Osteoblast (primary cell): ENCODE measurements at regions not wholly inside any gene's neighbourhood (a gene's known extent, or its start where the extent isn't known, plus 50 kb on each side); places are given as distances from the start of the nearest gene placed in this dataset.

Source experiments
- DNase-seq: peaks from one replicate; pipeline ENCODE4 v3.0.0; 2011; ENCODE audit warnings: low spot score, mixed read lengths; ENCODE audit not compliant: insufficient read length; ENCODE audit errors: missing footprints
- H2AFZ ChIP-seq: 2 replicates; pipeline ENCODE4 v1.6.0; 2011; ENCODE audit warnings: mild to moderate bottlenecking, low read length
- H3K27ac ChIP-seq: 2 replicates; pipeline ENCODE4 v1.5.1; 2011; ENCODE audit warnings: mild to moderate bottlenecking, low read depth, low read length, moderate library complexity
- H3K27me3 ChIP-seq: 2 replicates; pipeline ENCODE4 v1.6.0; 2012; ENCODE audit warnings: mild to moderate bottlenecking, control low read depth, inconsistent platforms, low read length, moderate library complexity; ENCODE audit not compliant: insufficient read depth
- H3K36me3 ChIP-seq: 2 replicates; pipeline ENCODE4 v1.5.1; 2011; ENCODE audit warnings: mild to moderate bottlenecking, low read length, control low read depth, moderate library complexity; ENCODE audit not compliant: insufficient read depth
- H3K4me1 ChIP-seq: 2 replicates; pipeline ENCODE4 v1.5.1; 2011; ENCODE audit warnings: mild to moderate bottlenecking, low read length, control low read depth, moderate library complexity; ENCODE audit not compliant: insufficient read depth
- H3K4me2 ChIP-seq: 2 replicates; pipeline ENCODE4 v1.6.0; 2011; ENCODE audit warnings: mild to moderate bottlenecking, low read length; ENCODE audit not compliant: insufficient read depth
- H3K4me3 ChIP-seq: fragments of 200-600 bp; sonication (generic); 3 replicates; pipeline ENCODE4 v1.5.1; 2012; ENCODE audit warnings: mild to moderate bottlenecking, low read length, inconsistent platforms; ENCODE audit not compliant: insufficient read depth
- H3K79me2 ChIP-seq: 2 replicates; pipeline ENCODE4 v1.6.0; 2012; ENCODE audit warnings: mild to moderate bottlenecking, low read length, control low read depth, inconsistent platforms; ENCODE audit not compliant: insufficient read depth
- H3K9me3 ChIP-seq: 2 replicates; pipeline ENCODE4 v1.5.1; 2011; ENCODE audit warnings: low read depth, low read length, control low read depth
- H4K20me1 ChIP-seq: 2 replicates; pipeline ENCODE4 v1.6.0; 2012; ENCODE audit warnings: mild to moderate bottlenecking, low read length, control low read depth; ENCODE audit not compliant: insufficient read depth
- TF ChIP-seq, protein P1 (sequence below): IDR thresholded peaks from 2 replicates; pipeline ENCODE4 v1.5.1; 2011; ENCODE audit warnings: mild to moderate bottlenecking, low read depth, low read length, moderate library complexity; ENCODE audit errors: extremely low read depth

DNA sequence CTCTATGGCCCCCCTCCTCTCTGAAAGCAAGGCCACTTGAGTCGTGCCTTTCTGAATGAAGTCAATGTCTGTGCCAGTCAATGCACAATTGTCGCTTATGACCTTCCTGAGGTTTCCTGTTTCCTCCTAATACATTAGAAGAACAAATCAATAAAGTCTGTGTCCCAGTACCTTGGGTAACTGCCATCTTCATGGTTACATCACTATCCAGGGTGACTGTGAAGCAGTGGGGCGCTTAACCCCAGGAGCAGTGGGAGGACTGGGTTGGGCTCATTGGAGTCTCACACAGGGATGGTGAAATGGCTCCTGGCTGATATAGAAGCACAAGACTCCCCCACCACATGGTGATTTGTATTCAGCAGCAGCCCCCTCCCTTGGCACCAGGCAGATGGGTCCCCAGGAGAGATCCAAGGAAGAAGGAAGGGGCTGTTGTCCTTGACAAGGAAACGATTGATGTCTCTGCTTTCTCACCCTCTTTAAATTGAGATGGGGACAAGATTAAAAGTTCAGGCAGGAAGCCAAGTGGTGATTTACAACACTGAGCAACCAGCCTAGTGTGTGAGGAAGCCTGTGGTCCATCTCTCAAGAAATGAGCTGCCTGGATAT, 261.9 kb upstream of the ZNF462 start:
- H3K4me2 ChIP-seq = no peak overlapping the region
- no peak overlapping the region for H3K4me3 ChIP-seq
- DNase-seq = no peak
- no peak overlapping the region for H3K27ac ChIP-seq
- no peak overlapping the region for H2AFZ ChIP-seq
- no peaks in the 10 kb centered on the region for H3K27me3 ChIP-seq
- H4K20me1 ChIP-seq = no peaks in the 10 kb centered on the region
- H3K36me3 ChIP-seq = no peaks in the 10 kb centered on the region
- H3K9me3 ChIP-seq = no peaks in the 10 kb centered on the region
- no peaks in the 10 kb centered on the region for H3K4me1 ChIP-seq
- no peaks in the 10 kb centered on the region for H3K79me2 ChIP-seq
- TF ChIP-seq, protein P1, sequence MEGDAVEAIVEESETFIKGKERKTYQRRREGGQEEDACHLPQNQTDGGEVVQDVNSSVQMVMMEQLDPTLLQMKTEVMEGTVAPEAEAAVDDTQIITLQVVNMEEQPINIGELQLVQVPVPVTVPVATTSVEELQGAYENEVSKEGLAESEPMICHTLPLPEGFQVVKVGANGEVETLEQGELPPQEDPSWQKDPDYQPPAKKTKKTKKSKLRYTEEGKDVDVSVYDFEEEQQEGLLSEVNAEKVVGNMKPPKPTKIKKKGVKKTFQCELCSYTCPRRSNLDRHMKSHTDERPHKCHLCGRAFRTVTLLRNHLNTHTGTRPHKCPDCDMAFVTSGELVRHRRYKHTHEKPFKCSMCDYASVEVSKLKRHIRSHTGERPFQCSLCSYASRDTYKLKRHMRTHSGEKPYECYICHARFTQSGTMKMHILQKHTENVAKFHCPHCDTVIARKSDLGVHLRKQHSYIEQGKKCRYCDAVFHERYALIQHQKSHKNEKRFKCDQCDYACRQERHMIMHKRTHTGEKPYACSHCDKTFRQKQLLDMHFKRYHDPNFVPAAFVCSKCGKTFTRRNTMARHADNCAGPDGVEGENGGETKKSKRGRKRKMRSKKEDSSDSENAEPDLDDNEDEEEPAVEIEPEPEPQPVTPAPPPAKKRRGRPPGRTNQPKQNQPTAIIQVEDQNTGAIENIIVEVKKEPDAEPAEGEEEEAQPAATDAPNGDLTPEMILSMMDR = no peak

- no peaks in the 10 kb centered on the region for H3K79me2 ChIP-seq
- H3K27me3 ChIP-seq = no peaks in the 10 kb centered on the region
- no peak for DNase-seq
- no peak overlapping the region for H3K4me3 ChIP-seq
- no peak overlapping the region for H3K27ac ChIP-seq
- no peaks in the 10 kb centered on the region for H3K36me3 ChIP-seq
- TF ChIP-seq, protein P1 = no peak
- H4K20me1 ChIP-seq = no peaks in the 10 kb centered on the region
- no peaks in the 10 kb centered on the region for H3K9me3 ChIP-seq
- no peaks in the 10 kb centered on the region for H3K4me1 ChIP-seq
- H2AFZ ChIP-seq = no peak overlapping the region
- H3K4me2 ChIP-seq = no peak overlapping the region
These were observed 260.6 kb upstream of the ZNF462 start for GRCh38 chr9:106602344-106602743.

- H3K27ac ChIP-seq = no peak overlapping the region
- no peaks in the 10 kb centered on the region for H3K4me1 ChIP-seq
- no peaks in the 10 kb centered on the region for H3K9me3 ChIP-seq
- no peak overlapping the region for H3K4me3 ChIP-seq
- DNase-seq = no peak
- no peaks in the 10 kb centered on the region for H3K79me2 ChIP-seq
- no peaks in the 10 kb centered on the region for H4K20me1 ChIP-seq
- no peaks in the 10 kb centered on the region for H3K36me3 ChIP-seq
- H3K4me2 ChIP-seq = no peak overlapping the region
- TF ChIP-seq, protein P1 = no peak
- no peak overlapping the region for H2AFZ ChIP-seq
- no peaks in the 10 kb centered on the region for H3K27me3 ChIP-seq
These were observed 249.7 kb upstream of the ZNF462 start for GRCh38 chr9:106613250-106613737.

- TF ChIP-seq, protein P1 = no peak
- Histone ChIP-seq H3K27ac (no peak overlapping the region), H4K20me1 (no peaks in the 10 kb centered on the region), H3K79me2 (no peaks in the 10 kb centered on the region), H3K36me3 (no peaks in the 10 kb centered on the region), H3K9me3 (no peaks in the 10 kb centered on the region), H3K4me2 (no peak overlapping the region), H3K4me3 (no peak overlapping the region), H3K4me1 (no peaks in the 10 kb centered on the region), H2AFZ (no peak overlapping the region), H3K27me3 (no peaks in the 10 kb centered on the region)
- DNase-seq = no peak
These were observed 247.7 kb upstream of the ZNF462 start for GRCh38 chr9:106615118-106615889.
